Osteoblast (primary cell): ENCODE measurements at regions not wholly inside any gene's neighbourhood (a gene's known extent, or its start where the extent isn't known, plus 50 kb on each side); places are given as distances from the start of the nearest gene placed in this dataset.

Experiments
- DNase-seq: peaks from one replicate; pipeline ENCODE4 v3.0.0; 2011; ENCODE audit warnings: low spot score, mixed read lengths; ENCODE audit not compliant: insufficient read length; ENCODE audit errors: missing footprints
- H2AFZ ChIP-seq: 2 replicates; pipeline ENCODE4 v1.6.0; 2011; ENCODE audit warnings: mild to moderate bottlenecking, low read length
- H3K27ac ChIP-seq: 2 replicates; pipeline ENCODE4 v1.5.1; 2011; ENCODE audit warnings: mild to moderate bottlenecking, low read depth, low read length, moderate library complexity
- H3K27me3 ChIP-seq: 2 replicates; pipeline ENCODE4 v1.6.0; 2012; ENCODE audit warnings: mild to moderate bottlenecking, control low read depth, inconsistent platforms, low read length, moderate library complexity; ENCODE audit not compliant: insufficient read depth
- H3K36me3 ChIP-seq: 2 replicates; pipeline ENCODE4 v1.5.1; 2011; ENCODE audit warnings: mild to moderate bottlenecking, low read length, control low read depth, moderate library complexity; ENCODE audit not compliant: insufficient read depth
- H3K4me1 ChIP-seq: 2 replicates; pipeline ENCODE4 v1.5.1; 2011; ENCODE audit warnings: mild to moderate bottlenecking, low read length, control low read depth, moderate library complexity; ENCODE audit not compliant: insufficient read depth
- H3K4me2 ChIP-seq: 2 replicates; pipeline ENCODE4 v1.6.0; 2011; ENCODE audit warnings: mild to moderate bottlenecking, low read length; ENCODE audit not compliant: insufficient read depth
- H3K4me3 ChIP-seq: fragments of 200-600 bp; sonication (generic); 3 replicates; pipeline ENCODE4 v1.5.1; 2012; ENCODE audit warnings: mild to moderate bottlenecking, low read length, inconsistent platforms; ENCODE audit not compliant: insufficient read depth
- H3K79me2 ChIP-seq: 2 replicates; pipeline ENCODE4 v1.6.0; 2012; ENCODE audit warnings: mild to moderate bottlenecking, low read length, control low read depth, inconsistent platforms; ENCODE audit not compliant: insufficient read depth
- H3K9me3 ChIP-seq: 2 replicates; pipeline ENCODE4 v1.5.1; 2011; ENCODE audit warnings: low read depth, low read length, control low read depth
- H4K20me1 ChIP-seq: 2 replicates; pipeline ENCODE4 v1.6.0; 2012; ENCODE audit warnings: mild to moderate bottlenecking, low read length, control low read depth; ENCODE audit not compliant: insufficient read depth
- TF ChIP-seq, protein P1 (sequence below): IDR thresholded peaks from 2 replicates; pipeline ENCODE4 v1.5.1; 2011; ENCODE audit warnings: mild to moderate bottlenecking, low read depth, low read length, moderate library complexity; ENCODE audit errors: extremely low read depth

DNA sequence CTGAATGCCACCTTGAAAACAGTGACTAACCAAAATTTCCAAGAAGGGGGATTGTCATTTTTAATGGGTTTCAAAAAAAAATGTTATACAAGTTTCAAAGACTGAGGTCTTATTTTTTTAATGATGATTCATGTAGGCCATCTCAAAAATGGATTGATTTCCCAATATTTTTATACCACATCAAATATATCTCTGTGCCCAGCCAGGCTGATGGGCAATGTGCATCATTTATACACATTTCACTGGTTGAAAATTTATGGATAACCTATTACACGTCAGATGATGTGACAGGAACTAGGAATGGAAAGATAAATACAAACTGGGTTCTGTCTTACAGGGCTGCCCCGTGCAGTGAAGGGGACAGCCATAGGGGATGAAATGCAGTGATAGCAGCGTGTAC lies 112.7 kb upstream of the TMPO start:
- TF ChIP-seq, protein P1, sequence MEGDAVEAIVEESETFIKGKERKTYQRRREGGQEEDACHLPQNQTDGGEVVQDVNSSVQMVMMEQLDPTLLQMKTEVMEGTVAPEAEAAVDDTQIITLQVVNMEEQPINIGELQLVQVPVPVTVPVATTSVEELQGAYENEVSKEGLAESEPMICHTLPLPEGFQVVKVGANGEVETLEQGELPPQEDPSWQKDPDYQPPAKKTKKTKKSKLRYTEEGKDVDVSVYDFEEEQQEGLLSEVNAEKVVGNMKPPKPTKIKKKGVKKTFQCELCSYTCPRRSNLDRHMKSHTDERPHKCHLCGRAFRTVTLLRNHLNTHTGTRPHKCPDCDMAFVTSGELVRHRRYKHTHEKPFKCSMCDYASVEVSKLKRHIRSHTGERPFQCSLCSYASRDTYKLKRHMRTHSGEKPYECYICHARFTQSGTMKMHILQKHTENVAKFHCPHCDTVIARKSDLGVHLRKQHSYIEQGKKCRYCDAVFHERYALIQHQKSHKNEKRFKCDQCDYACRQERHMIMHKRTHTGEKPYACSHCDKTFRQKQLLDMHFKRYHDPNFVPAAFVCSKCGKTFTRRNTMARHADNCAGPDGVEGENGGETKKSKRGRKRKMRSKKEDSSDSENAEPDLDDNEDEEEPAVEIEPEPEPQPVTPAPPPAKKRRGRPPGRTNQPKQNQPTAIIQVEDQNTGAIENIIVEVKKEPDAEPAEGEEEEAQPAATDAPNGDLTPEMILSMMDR, result no peak
- Histone ChIP-seq H2AFZ (no peak overlapping the region), H3K9me3 (no peaks in the 10 kb centered on the region), H3K27me3 (no peaks in the 10 kb centered on the region), H3K79me2 (no peaks in the 10 kb centered on the region), H3K27ac (no peak overlapping the region), H3K4me2 (no peak overlapping the region), H3K4me3 (no peak overlapping the region), H3K36me3 (no peaks in the 10 kb centered on the region), H4K20me1 (no peaks in the 10 kb centered on the region), H3K4me1 (peaks cover 8% of the 10 kb centered on the region)
- no peak for DNase-seq

DNA sequence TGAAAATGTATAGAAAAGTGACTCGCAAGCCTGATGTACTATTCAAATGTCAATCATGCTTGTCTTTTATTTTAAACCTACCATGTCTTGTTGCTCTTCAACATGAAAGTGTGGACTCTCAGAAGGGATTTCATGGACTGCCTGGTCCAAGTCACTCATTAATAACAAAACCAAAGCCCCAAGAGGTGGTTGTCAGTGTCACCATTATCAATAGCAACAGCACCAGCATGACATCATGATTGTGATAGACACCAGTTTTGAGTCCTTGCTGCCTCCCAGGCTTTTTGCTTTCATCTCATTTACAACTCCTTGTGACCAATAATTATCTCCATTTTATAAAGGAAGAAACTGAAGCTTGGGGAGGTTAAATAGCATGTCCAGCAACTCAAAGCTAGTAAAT lies 112.0 kb upstream of the TMPO start:
- H3K4me2 ChIP-seq, result no peak overlapping the region
- TF ChIP-seq, protein P1, result no peak
- H3K4me3 ChIP-seq, result no peak overlapping the region

GRCh38 chr12:98403936-98404335 lies 111.5 kb upstream of the TMPO start:
- Histone ChIP-seq H3K4me1 (peaks cover 8% of the 10 kb centered on the region), H3K27ac (no peak overlapping the region), H3K4me2 (no peak overlapping the region), H3K36me3 (no peaks in the 10 kb centered on the region), H3K27me3 (no peaks in the 10 kb centered on the region), H3K4me3 (no peak overlapping the region), H4K20me1 (no peaks in the 10 kb centered on the region), H2AFZ (no peak overlapping the region), H3K9me3 (no peaks in the 10 kb centered on the region), H3K79me2 (no peaks in the 10 kb centered on the region)
- TF ChIP-seq, protein P1, result no peak
- DNase-seq, result no peak

More for the DNA sequence above, 112.0 kb upstream of the TMPO start:
- Histone ChIP-seq H2AFZ (no peak overlapping the region), H3K27me3 (no peaks in the 10 kb centered on the region), H3K36me3 (no peaks in the 10 kb centered on the region), H3K27ac (no peak overlapping the region), H3K9me3 (no peaks in the 10 kb centered on the region), H4K20me1 (no peaks in the 10 kb centered on the region), H3K79me2 (no peaks in the 10 kb centered on the region), H3K4me1 (peaks cover 8% of the 10 kb centered on the region)
- DNase-seq, result no peak

GRCh38 chr12:98405805-98406366 lies 109.5 kb upstream of the TMPO start:
- H3K4me2 ChIP-seq, result no peak overlapping the region
- no peaks in the 10 kb centered on the region for H4K20me1 ChIP-seq
- H3K27ac ChIP-seq, result no peak overlapping the region
- H3K36me3 ChIP-seq, result no peaks in the 10 kb centered on the region
- no peaks in the 10 kb centered on the region for H3K79me2 ChIP-seq
- H2AFZ ChIP-seq, result no peak overlapping the region
- TF ChIP-seq, protein P1, result no peak
- no peaks in the 10 kb centered on the region for H3K9me3 ChIP-seq
- no peak overlapping the region for H3K4me3 ChIP-seq
- H3K27me3 ChIP-seq, result no peaks in the 10 kb centered on the region
- H3K4me1 ChIP-seq, result no peaks in the 10 kb centered on the region
- no peak for DNase-seq
